ENCODE measurements at regions not wholly inside any gene's neighbourhood (a gene's known extent, or its start where the extent isn't known, plus 50 kb on each side); places are given as distances from the start of the nearest gene placed in this dataset.

DNA sequence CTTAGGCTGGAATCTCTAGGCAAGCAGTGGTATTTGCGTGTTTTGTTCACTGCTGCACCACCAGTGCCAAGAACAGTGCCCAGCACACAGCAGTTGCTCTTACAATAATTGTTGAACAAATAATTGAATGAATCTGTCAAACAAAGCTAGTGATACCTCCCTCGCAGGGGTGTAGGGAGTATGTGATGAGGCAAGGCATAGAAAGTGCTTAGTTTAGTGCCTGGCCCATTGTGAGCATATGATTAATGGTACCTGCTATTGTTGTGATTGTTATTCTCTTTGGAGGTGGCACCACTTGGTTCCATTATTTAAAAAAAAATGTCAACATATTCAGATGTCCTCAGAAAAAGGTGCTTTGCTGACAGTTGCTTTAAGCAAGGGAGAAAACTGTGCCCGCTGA, 210.1 kb upstream of the TBX3 start:
- BruUV-seq (replicated peaks) = no TSS peak
- no peak for ATAC-seq
- Histone ChIP-seq H3K4me2 (ENCODE audit: low read length) (no peak overlapping the region), H3K9me3 (ENCODE audit: control insufficient read depth in 1 of 2, insufficient read depth in 1 of 2, low read depth in 1 of 2, low read length in 2 of 2) (no peaks in the 10 kb centered on the region), H3K79me2 (ENCODE audit: insufficient read depth, low read length) (no peaks in the 10 kb centered on the region), H3K36me3 (ENCODE audit: control insufficient read depth in 1 of 2, insufficient read depth in 2 of 2, low read length in 2 of 2) (no peaks in the 10 kb centered on the region), H2AFZ (ENCODE audit: low read depth, low read length, poor library complexity, severe bottlenecking) (no peak overlapping the region), H3K9ac (ENCODE audit: low read length) (no peak overlapping the region), H3K9me2 (ENCODE audit: insufficient read depth) (no peaks in the 10 kb centered on the region), H3K4me1 (ENCODE audit: control insufficient read depth in 1 of 2, insufficient read depth in 2 of 2, low read length in 2 of 2) (no peaks in the 10 kb centered on the region), H3K27ac (ENCODE audit: low read depth, low read length) (no peak overlapping the region), H4K20me1 (ENCODE audit: insufficient read depth) (no peaks in the 10 kb centered on the region), H3K27me3 (ENCODE audit: insufficient read depth, low read length) (peaks cover 12% of the 10 kb centered on the region), H3K4me3 (replicated peaks in 1 of 2; ENCODE audit: low read depth in 1 of 2, low read length in 2 of 2) (no peak overlapping the region)
- ChIA-PET CTCF (no interaction called here), RAD21 (ENCODE audit: low non-redundant PET in 1 of 2, low total read pairs in 2 of 2, uncharacterized antibody in 2 of 2, unreplicated experiment in 2 of 2) (no interaction called here), POLR2A (no interaction called here)
- intact Hi-C loops (cut with micrococcal nuclease) = no loop called here
- no peak for DNase-seq (ENCODE audit: low read depth, low spot score)
- TF ChIP-seq SRF (IDR thresholded peaks at IDR 0.05; ENCODE audit: low read depth) (no peak), FOSL1 (IDR thresholded peaks at IDR 0.05; ENCODE audit: low read depth) (no peak), EGR1 (IDR thresholded peaks at IDR 0.05; ENCODE audit: low read depth) (no peak), SP1 (IDR thresholded peaks at IDR 0.05; ENCODE audit: low read depth) (no peak), TCF7L2 (IDR thresholded peaks at IDR 0.05; ENCODE audit: borderline replicate concordance, extremely low read depth, insufficient read depth, insufficient read length) (no peak), SIN3A (IDR thresholded peaks at IDR 0.05; ENCODE audit: low read depth) (no peak), EZH2phosphoT487 (IDR thresholded peaks at IDR 0.05; ENCODE audit: borderline replicate concordance) (no peak)

- intact Hi-C loops (cut with micrococcal nuclease) = no loop called here
- Histone ChIP-seq H3K79me2 (ENCODE audit: insufficient read depth, low read length) (no peaks in the 10 kb centered on the region), H3K27me3 (ENCODE audit: insufficient read depth, low read length) (no peaks in the 10 kb centered on the region), H3K36me3 (ENCODE audit: control insufficient read depth in 1 of 2, insufficient read depth in 2 of 2, low read length in 2 of 2) (no peaks in the 10 kb centered on the region), H3K4me3 (replicated peaks in 1 of 2; ENCODE audit: low read depth in 1 of 2, low read length in 2 of 2) (no peak overlapping the region), H3K9me2 (ENCODE audit: insufficient read depth) (no peaks in the 10 kb centered on the region), H3K9ac (ENCODE audit: low read length) (no peak overlapping the region), H3K9me3 (ENCODE audit: control insufficient read depth in 1 of 2, insufficient read depth in 1 of 2, low read depth in 1 of 2, low read length in 2 of 2) (no peaks in the 10 kb centered on the region), H2AFZ (ENCODE audit: low read depth, low read length, poor library complexity, severe bottlenecking) (no peak overlapping the region), H3K4me1 (ENCODE audit: control insufficient read depth in 1 of 2, insufficient read depth in 2 of 2, low read length in 2 of 2) (no peaks in the 10 kb centered on the region), H3K27ac (ENCODE audit: low read depth, low read length) (no peak overlapping the region), H4K20me1 (ENCODE audit: insufficient read depth) (no peaks in the 10 kb centered on the region), H3K4me2 (ENCODE audit: low read length) (no peak overlapping the region)
- TF ChIP-seq RAD21 (IDR thresholded peaks at IDR 0.05; ENCODE audit: low read depth) (no peak), ZNF274 (IDR thresholded peaks at IDR 0.05; ENCODE audit: low read depth, low read length) (no peak), POLR2AphosphoS5 (IDR thresholded peaks at IDR 0.05; ENCODE audit: low read depth, low read length) (no peak)
- ATAC-seq = no peak
- ChIA-PET POLR2A (no interaction called here), CTCF (no interaction called here), RAD21 (ENCODE audit: low non-redundant PET in 1 of 2, low total read pairs in 2 of 2, uncharacterized antibody in 2 of 2, unreplicated experiment in 2 of 2) (no interaction called here)
- no TSS peak for BruUV-seq (replicated peaks)
- no peak for DNase-seq (ENCODE audit: low read depth, low spot score)
These were observed 205.1 kb upstream of the TBX3 start for GRCh38 chr12:114888928-114889584.

All from HCT116 (cell line).